Gastrocnemius medialis (tissue), 4 donors: ENCODE measurements at regions not wholly inside any gene's neighbourhood (a gene's known extent, or its start where the extent isn't known, plus 50 kb on each side); places are given as distances from the start of the nearest gene placed in this dataset.

ENCODE experiments used
- POLR2A ChIP-seq, 2 donors: fragments of 450-650 bp; IDR thresholded peaks; one replicate each; pipeline ENCODE4 v1.6.1; 2017; ENCODE audit warnings: antibody characterized with exemption in 2 of 2, mild to moderate bottlenecking in 2 of 2, moderate library complexity in 2 of 2
- TF ChIP-seq, protein P1 (sequence below), 5 experiments: fragments of 450-650 bp in 3 of 5; fragments of 200-600 bp in 2 of 5; sonication (generic) in 2 of 5; IDR thresholded peaks in 4 of 5; conservative IDR thresholded peaks in 1 of 5; 1 replicate in 4 of 5; 2 replicates in 1 of 5; pipeline ENCODE4 v1.5.1; 2016 to 2019; ENCODE audit warnings: antibody characterized with exemption in 5 of 5, mild to moderate bottlenecking in 3 of 5, moderate library complexity in 3 of 5

DNA sequence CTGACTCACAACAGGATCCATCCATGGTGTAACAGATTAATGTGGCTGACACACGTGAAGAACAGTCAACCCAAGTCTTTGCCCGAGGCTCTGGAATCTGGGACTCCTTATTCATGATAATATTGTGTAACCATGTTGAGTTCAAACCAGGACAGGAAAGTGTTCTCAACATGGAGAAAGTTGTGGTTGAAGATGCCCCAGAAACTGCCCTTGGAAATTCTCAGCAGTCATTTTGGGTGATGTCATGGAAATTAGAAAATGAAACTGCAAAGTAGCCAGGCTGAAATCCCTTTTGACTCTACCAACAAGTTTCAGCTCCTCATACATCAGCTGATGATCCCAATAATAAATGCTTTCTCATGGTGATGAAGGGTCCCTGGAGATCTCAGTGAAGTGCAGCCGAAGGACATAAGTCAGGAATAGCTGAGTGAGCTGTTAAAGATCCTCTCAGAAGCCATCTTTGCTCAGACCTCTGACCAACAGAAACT is 307.7 kb downstream of the TNS1 start:
- TF ChIP-seq, protein P1, sequence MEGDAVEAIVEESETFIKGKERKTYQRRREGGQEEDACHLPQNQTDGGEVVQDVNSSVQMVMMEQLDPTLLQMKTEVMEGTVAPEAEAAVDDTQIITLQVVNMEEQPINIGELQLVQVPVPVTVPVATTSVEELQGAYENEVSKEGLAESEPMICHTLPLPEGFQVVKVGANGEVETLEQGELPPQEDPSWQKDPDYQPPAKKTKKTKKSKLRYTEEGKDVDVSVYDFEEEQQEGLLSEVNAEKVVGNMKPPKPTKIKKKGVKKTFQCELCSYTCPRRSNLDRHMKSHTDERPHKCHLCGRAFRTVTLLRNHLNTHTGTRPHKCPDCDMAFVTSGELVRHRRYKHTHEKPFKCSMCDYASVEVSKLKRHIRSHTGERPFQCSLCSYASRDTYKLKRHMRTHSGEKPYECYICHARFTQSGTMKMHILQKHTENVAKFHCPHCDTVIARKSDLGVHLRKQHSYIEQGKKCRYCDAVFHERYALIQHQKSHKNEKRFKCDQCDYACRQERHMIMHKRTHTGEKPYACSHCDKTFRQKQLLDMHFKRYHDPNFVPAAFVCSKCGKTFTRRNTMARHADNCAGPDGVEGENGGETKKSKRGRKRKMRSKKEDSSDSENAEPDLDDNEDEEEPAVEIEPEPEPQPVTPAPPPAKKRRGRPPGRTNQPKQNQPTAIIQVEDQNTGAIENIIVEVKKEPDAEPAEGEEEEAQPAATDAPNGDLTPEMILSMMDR (IDR thresholded peaks at IDR 0.05 in 4 of 5, conservative IDR thresholded peaks at IDR 0.05 in 1 of 5), result no peak
- TF ChIP-seq POLR2A (IDR thresholded peaks at IDR 0.05), result no peak
